HepG2 (cell line): ENCODE measurements at regions not wholly inside any gene's neighbourhood (a gene's known extent, or its start where the extent isn't known, plus 50 kb on each side); places are given as distances from the start of the nearest gene placed in this dataset.

ENCODE experiments used
- ATAC-seq: fragments of 200-7000 bp; cut with Tn5 transposase; 3 replicates; pipeline ENCODE4 v1.9.1; 2020; ENCODE audit warnings: mild to moderate bottlenecking, moderate library complexity
- BruUV-seq: library from RNA; stranded (reverse); fragments of 400-500 nt; replicated peaks from 2 replicates; lab custom pipeline; 2021; lab: Mats Ljungman, UMichigan
- CTCF ChIA-PET: fragments of 300-600 bp; formaldehyde crosslinking; extraction: SDS; loops from one replicate; lab custom pipeline; 2021; ENCODE audit warnings: low total read pairs, inconsistent platforms, low intra/inter-chr PET ratio; lab: Yijun Ruan, JAX
- POLR2A ChIA-PET: fragments of 350-600 bp; sonication (Branson Sonifier 250); formaldehyde crosslinking; loops from one replicate; lab custom pipeline; 2020; ENCODE audit warnings: antibody characterized with exemption, inconsistent platforms; lab: Yijun Ruan, JAX
- DNase-seq: peaks from one replicate; pipeline ENCODE4 v3.0.0-alpha.2; 2015; ENCODE audit warnings: low spot score
- FAIRE-seq: peaks from 3 replicates; lab custom pipeline; 2011; peaks lifted over from hg19 to GRCh38; lab: Jason Lieb, UNC
- H2AFZ ChIP-seq: one replicate; pipeline ENCODE4 v1.6.1; 2011; ENCODE audit warnings: low read length, inconsistent platforms
- H3K27ac ChIP-seq: fragments of 300-600 bp; 3 replicates; pipeline ENCODE4 v1.8.0; 2011; ENCODE audit warnings: mixed run types, mild to moderate bottlenecking, mixed read lengths, low read length, inconsistent platforms; ENCODE audit not compliant: insufficient read depth; ENCODE audit errors: extremely low read length
- H3K27me3 ChIP-seq, 2 experiments: fragments of 200-600 bp in 1 of 2; 2 replicates in 1 of 2; 3 replicates in 1 of 2; pipeline versions ENCODE4 v1.6.0 to v1.8.0; 2011; ENCODE audit warnings: low read length in 2 of 2, mild to moderate bottlenecking in 2 of 2, moderate library complexity in 2 of 2, inconsistent platforms in 1 of 2; ENCODE audit not compliant: insufficient read depth in 2 of 2, control insufficient read depth in 1 of 2
- H3K36me3 ChIP-seq, 2 experiments: fragments of 200-600 bp in 1 of 2; replicated peaks in 1 of 2; 2 replicates in 1 of 2; 3 replicates in 1 of 2; pipeline versions ENCODE4 v1.5.1 to v1.8.0; 2011; ENCODE audit warnings: low read length in 2 of 2, inconsistent platforms in 1 of 2; ENCODE audit not compliant: insufficient read depth in 2 of 2, control insufficient read depth in 1 of 2
- H3K4me1 ChIP-seq: 2 replicates; pipeline ENCODE4 v1.5.1; 2012; ENCODE audit warnings: low read length, inconsistent platforms; ENCODE audit not compliant: insufficient read depth
- H3K4me2 ChIP-seq: 2 replicates; pipeline ENCODE4 v1.6.0; 2011; ENCODE audit warnings: low read depth, low read length, inconsistent platforms
- H3K4me3 ChIP-seq, 3 experiments: fragments of 200-600 bp in 1 of 3; sonication (generic), shearing (Covaris generic) in 1 of 3; replicated peaks in 1 of 3; 2 replicates each; pipeline ENCODE4 v1.5.1; 2011 to 2016; ENCODE audit warnings: low read length in 3 of 3, inconsistent platforms in 2 of 3, low read depth in 2 of 3, mild to moderate bottlenecking in 2 of 3, control low read depth in 1 of 3, mixed read lengths in 1 of 3; ENCODE audit not compliant: insufficient read depth in 1 of 3
- H3K79me2 ChIP-seq: one replicate; pipeline ENCODE4 v1.6.1; 2011; ENCODE audit warnings: low read length, inconsistent platforms; ENCODE audit not compliant: insufficient read depth
- H3K9ac ChIP-seq: 2 replicates; pipeline ENCODE4 v1.6.0; 2011; ENCODE audit warnings: mild to moderate bottlenecking, low read depth, low read length, inconsistent platforms; ENCODE audit not compliant: insufficient read depth
- H3K9me3 ChIP-seq: 2 replicates; pipeline ENCODE4 v1.5.1; 2012; ENCODE audit warnings: mild to moderate bottlenecking, low read length
- H4K20me1 ChIP-seq: 2 replicates; pipeline ENCODE4 v1.6.0; 2011; ENCODE audit warnings: inconsistent platforms, mild to moderate bottlenecking, low read length, moderate library complexity; ENCODE audit not compliant: insufficient read depth
- ADNP ChIP-seq: sonication (generic); formaldehyde crosslinking; IDR thresholded peaks from 2 replicates; pipeline ENCODE4 v1.4.0; 2020; ENCODE audit warnings: missing genetic modification reagents
- E2F2 ChIP-seq: sonication (generic); formaldehyde crosslinking; IDR thresholded peaks from 2 replicates; pipeline ENCODE4 v1.4.0; 2020; ENCODE audit warnings: missing genetic modification reagents, borderline replicate concordance
- GLI4 ChIP-seq: sonication (generic); formaldehyde crosslinking; IDR thresholded peaks from 2 replicates; pipeline ENCODE4 v1.5.1; 2020; ENCODE audit warnings: missing genetic modification reagents, mild to moderate bottlenecking, moderate library complexity, borderline replicate concordance
- HOXA5 ChIP-seq: sonication (generic); formaldehyde crosslinking; IDR thresholded peaks from 2 replicates; pipeline ENCODE4 v1.4.0; 2020; ENCODE audit warnings: missing genetic modification reagents
- MAFK ChIP-seq, 2 experiments: IDR thresholded peaks in 1 of 2; conservative IDR thresholded peaks in 1 of 2; 2 replicates each; pipeline ENCODE4 v1.6.1; 2011; ENCODE audit warnings: improper control_type of control experiment in 2 of 2, low read length in 2 of 2
- MATR3 ChIP-seq: sonication (generic); formaldehyde crosslinking; IDR thresholded peaks from 2 replicates; pipeline ENCODE4 v1.4.0; 2020; ENCODE audit warnings: missing genetic modification reagents
- NFE2L2 ChIP-seq: fragments of 150-350 bp; IDR thresholded peaks from 2 replicates; pipeline ENCODE4 v1.6.1; 2014; ENCODE audit warnings: low read length
- ONECUT2 ChIP-seq: sonication (generic); formaldehyde crosslinking; IDR thresholded peaks from 2 replicates; pipeline ENCODE4 v1.4.0; 2020; ENCODE audit warnings: missing genetic modification reagents
- ZNF142 ChIP-seq: sonication (generic); formaldehyde crosslinking; IDR thresholded peaks from 2 replicates; pipeline ENCODE4 v1.4.0; 2020; ENCODE audit warnings: missing genetic modification reagents
- ZNF432 ChIP-seq: sonication (generic); formaldehyde crosslinking; IDR thresholded peaks from 2 replicates; pipeline ENCODE4 v1.5.0; 2020; ENCODE audit warnings: missing genetic modification reagents, mild to moderate bottlenecking, borderline replicate concordance
- WGBS: methylation state at CpG from one replicate; pipeline ENCODE4 v1.1.6; 2017; ENCODE audit warnings: low lambda C conversion rate; 5-methylcytosine and 5-hydroxymethylcytosine counted together
- in situ Hi-C: cut with HindIII; loops from 2 replicates; pipeline ENCODE4 v1.10.0; 2017; ENCODE audit warnings: low pct_unique_long_range_greater_than_20kb; ENCODE audit not compliant: extremely low pct_ligation_motif_present
- intact Hi-C: fragments of 100-400 bp; cut with micrococcal nuclease; formaldehyde crosslinking; loops from one replicate; pipeline ENCODE4 v1.10.0; 2022; ENCODE audit not compliant: unreplicated experiment

- no peak overlapping the region for H3K4me2 ChIP-seq
- no peaks in the 10 kb centered on the region for H4K20me1 ChIP-seq
- WGBS, result 15% methylated on average over 7 of the region's 7 CpGs
- in situ Hi-C loops (no loop called here), intact Hi-C loops (no loop called here)
- no peaks in the 10 kb centered on the region for H3K4me1 ChIP-seq
- no peak overlapping the region for H3K27ac ChIP-seq
- H3K4me3 ChIP-seq, result no peak overlapping the region
- H3K9me3 ChIP-seq, result no peaks in the 10 kb centered on the region
- TF ChIP-seq NFE2L2 (0 out of 2 replicates have a peak, but pooled peaks have one; percentile 66), MATR3 (CRISPR knock-in tag) (no peak), MAFK (conservative IDR thresholded peaks at IDR 0.05 in 1 of 2, IDR thresholded peaks at IDR 0.05 in 1 of 2; ENCODE audit: low read length in 2 of 2) (peak; percentile 38 to 46; a peak in 3 of 4 replicates), ADNP (CRISPR knock-in tag) (no peak)
- no peak overlapping the region for H3K9ac ChIP-seq
- no peaks in the 10 kb centered on the region for H3K27me3 ChIP-seq
- FAIRE-seq, result no peak
- DNase-seq, result no peak
- H2AFZ ChIP-seq, result no peak overlapping the region
- H3K36me3 ChIP-seq, result no peaks in the 10 kb centered on the region
- no peaks in the 10 kb centered on the region for H3K79me2 ChIP-seq
- POLR2A ChIA-PET, result no interaction called here
- CTCF ChIA-PET, result no interaction called here
- no peak for ATAC-seq
- no TSS peak for BruUV-seq
Measured at GRCh38 chr5:106962464-106963230, 708.1 kb downstream of the EFNA5 start.

- CTCF ChIA-PET, result no interaction called here
- H3K27ac ChIP-seq, result no peak overlapping the region
- TF ChIP-seq E2F2 (no peak), ZNF142 (CRISPR knock-in tag) (no peak), HOXA5 (CRISPR knock-in tag) (no peak), GLI4 (CRISPR knock-in tag) (no peak), ONECUT2 (CRISPR knock-in tag) (no peak), ZNF432 (no peak)
Measured at GRCh38 chr5:106959387-106959786, 711.4 kb downstream of the EFNA5 start.

More at GRCh38 chr5:106959387-106959786, 711.4 kb downstream of the EFNA5 start:
- WGBS, result 2% methylated on average over 2 of the region's 2 CpGs
- no peak for FAIRE-seq
- H3K4me2 ChIP-seq, result no peak overlapping the region
- no peaks in the 10 kb centered on the region for H3K36me3 ChIP-seq
- no peak for DNase-seq
- no peak for ATAC-seq
- no peaks in the 10 kb centered on the region for H3K79me2 ChIP-seq
- no peaks in the 10 kb centered on the region for H3K27me3 ChIP-seq
- no TSS peak for BruUV-seq
- H2AFZ ChIP-seq, result no peak overlapping the region
- H4K20me1 ChIP-seq, result no peaks in the 10 kb centered on the region
- POLR2A ChIA-PET, result no interaction called here
- H3K4me1 ChIP-seq, result no peaks in the 10 kb centered on the region
- no peak overlapping the region for H3K4me3 ChIP-seq
- H3K9ac ChIP-seq, result no peak overlapping the region
- intact Hi-C loops (no loop called here), in situ Hi-C loops (no loop called here)
- no peaks in the 10 kb centered on the region for H3K9me3 ChIP-seq
